CD4-positive, alpha-beta T cell treated with Interleukin-2 at 100 ng/mL for 4 hours (primary cell): ENCODE measurements at regions not wholly inside any gene's neighbourhood (a gene's known extent, or its start where the extent isn't known, plus 50 kb on each side); places are given as distances from the start of the nearest gene placed in this dataset.

Experiments
- DNase-seq: peaks from one replicate; pipeline ENCODE4 v3.0.0-alpha.2; 2020; ENCODE audit warnings: low spot score

DNA sequence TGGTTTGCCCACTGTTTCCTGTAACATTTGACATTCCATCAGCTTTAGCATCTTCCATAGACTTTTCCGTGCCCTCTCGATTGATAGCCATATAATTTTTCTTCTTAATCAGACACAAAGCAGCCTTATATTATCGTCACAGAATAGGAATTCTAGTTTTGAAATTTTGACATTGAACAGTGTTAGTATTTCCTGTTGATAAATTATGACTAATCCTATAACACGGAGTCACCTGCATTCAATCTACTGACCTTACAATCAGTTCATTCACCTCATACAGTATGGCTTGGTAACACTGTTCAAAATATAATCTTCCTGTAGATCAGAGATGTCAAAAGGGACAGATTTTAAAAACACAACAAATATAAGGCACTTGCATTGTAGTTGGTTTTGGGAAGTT is 423.7 kb downstream of the C3orf38 start:
- DNase-seq, result no peak

GRCh38 chr3:88574146-88574545 is 424.4 kb downstream of the C3orf38 start:
- no peak for DNase-seq

- no peak for DNase-seq
Observed at GRCh38 chr3:88584451-88584850, 434.7 kb downstream of the C3orf38 start.

DNA sequence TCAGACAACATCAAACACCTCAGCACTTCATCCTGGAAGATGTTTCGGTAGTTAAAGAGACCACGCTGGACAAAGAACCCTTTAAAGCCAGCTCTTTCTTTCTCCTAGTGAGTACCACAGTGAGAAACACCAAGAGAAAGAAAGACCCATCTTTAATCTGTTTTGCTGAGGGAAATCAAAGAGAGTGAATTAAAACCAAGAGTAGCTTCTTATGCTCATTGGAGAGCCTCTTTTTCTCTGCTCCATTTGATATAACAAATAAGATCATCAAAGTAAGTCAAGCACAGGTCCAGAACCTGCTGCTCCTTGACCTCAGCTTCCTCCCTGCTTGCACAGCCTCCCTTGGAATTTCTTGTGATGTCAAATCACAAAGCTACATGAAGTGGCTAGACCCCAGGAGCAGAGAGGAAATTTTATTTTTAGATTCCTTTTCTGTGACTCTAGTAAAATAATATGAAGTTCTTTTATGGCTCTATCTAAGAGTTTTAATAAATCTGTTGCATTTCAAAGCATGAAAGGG is 436.4 kb downstream of the C3orf38 start:
- DNase-seq, result no peak

GRCh38 chr3:88589138-88589537 is 439.4 kb downstream of the C3orf38 start:
- DNase-seq, result no peak

DNA sequence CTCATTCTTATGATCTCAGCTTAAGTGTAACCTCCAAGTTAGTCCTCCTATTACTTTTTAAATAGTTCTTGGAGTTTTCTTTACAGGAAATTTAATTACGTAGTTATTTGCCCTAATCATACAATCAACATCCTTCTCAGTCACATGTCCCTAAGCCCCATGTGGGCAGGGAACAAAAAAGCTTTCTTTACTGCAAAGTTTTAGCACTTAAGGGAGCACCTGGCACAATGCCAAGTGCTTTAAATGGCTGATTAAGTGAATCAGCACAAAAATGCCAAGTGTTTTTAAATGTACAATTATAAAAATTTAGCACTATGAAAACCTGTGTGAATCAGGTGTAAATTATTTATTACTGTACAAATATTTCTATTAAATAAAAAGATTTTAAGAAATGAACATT is 445.3 kb downstream of the C3orf38 start:
- DNase-seq, result no peak

- DNase-seq, result no peak
Observed at GRCh38 chr3:88596451-88596850, 446.7 kb downstream of the C3orf38 start.

GRCh38 chr3:88610820-88611219 is 461.1 kb downstream of the C3orf38 start:
- no peak for DNase-seq

- DNase-seq, result no peak
Observed at GRCh38 chr3:88611826-88612326, 462.1 kb downstream of the C3orf38 start.

GRCh38 chr3:88616413-88616812 is 466.7 kb downstream of the C3orf38 start:
- no peak for DNase-seq

- DNase-seq, result no peak
Observed at GRCh38 chr3:88617283-88617682, 467.5 kb downstream of the C3orf38 start.

DNA sequence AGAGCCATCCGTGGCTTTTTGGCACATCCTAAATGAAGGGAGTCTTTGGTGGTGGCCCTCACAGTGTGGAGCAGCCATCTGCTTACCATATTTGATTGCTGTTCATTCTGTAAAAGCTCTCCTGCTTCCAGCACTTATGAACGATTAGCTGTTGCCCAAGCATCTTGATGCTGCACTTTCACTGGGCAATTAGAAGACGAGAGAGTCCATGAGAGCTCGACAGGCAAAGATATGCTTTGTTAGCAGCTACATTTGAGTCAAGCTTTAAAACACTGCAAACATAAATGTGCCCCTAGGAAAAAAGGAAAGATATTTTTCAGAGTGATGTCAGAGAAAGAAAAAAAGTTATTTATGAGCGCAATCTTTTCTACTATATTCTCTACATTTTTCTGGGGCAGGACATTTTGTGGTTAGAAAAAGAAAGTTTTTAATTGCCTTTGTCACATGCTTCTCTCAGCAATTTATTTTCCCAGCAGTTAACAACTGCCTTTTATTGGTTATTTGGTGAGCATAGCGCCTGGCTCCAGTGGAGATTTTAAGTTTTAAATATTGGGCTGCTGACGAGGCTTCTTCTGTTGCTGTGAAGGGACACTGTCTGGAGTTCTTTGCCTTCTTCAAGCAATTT is 468.4 kb downstream of the C3orf38 start:
- no peak for DNase-seq

DNA sequence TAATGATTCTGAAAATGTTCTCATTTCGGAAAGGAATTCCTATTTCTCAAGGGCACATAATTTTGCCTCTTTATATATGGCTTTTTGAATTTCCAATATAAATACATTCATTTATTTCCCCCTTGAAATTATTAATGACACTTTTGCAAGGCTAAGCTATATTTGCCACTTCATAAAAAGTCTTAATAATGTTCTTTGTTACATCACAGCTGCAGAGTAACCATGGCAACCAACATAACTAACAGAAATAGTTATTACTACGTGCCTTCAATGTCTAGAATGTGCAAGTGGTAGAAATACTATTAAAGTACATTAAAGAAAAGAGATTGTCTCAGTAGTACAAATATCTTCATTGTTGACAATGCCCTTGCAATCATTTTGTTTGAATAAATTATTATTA is 471.8 kb downstream of the C3orf38 start:
- DNase-seq, result no peak

- no peak for DNase-seq
Observed at GRCh38 chr3:88623709-88624108, 473.9 kb downstream of the C3orf38 start.

- no peak for DNase-seq
Observed at GRCh38 chr3:88626456-88627120, 476.8 kb downstream of the C3orf38 start.

DNA sequence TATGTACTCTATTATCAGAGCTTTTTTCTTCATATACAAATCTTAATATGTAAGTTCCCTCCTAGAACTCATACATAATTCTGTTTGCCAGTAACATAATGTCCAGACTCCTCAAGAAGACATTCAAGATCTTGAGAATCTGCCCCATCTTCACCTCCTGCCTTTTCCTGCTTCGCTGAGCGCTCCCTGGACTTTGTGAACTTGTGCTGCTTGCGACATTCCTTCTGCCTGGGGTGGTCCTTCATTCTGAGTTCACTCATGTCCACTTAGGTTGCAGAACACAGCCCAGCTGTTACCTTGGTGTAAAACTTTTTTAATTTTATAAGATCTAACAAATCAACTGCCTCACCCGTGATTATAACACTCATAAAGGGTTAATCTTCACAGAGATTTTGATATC is 478.5 kb upstream of the EPHA3 start:
- no peak for DNase-seq

- DNase-seq, result no peak
Observed at GRCh38 chr3:88632226-88632625, 475.2 kb upstream of the EPHA3 start.

- no peak for DNase-seq
Observed at GRCh38 chr3:88640581-88640980, 466.8 kb upstream of the EPHA3 start.

- DNase-seq, result no peak
Observed at GRCh38 chr3:88641033-88641604, 466.3 kb upstream of the EPHA3 start.

DNA sequence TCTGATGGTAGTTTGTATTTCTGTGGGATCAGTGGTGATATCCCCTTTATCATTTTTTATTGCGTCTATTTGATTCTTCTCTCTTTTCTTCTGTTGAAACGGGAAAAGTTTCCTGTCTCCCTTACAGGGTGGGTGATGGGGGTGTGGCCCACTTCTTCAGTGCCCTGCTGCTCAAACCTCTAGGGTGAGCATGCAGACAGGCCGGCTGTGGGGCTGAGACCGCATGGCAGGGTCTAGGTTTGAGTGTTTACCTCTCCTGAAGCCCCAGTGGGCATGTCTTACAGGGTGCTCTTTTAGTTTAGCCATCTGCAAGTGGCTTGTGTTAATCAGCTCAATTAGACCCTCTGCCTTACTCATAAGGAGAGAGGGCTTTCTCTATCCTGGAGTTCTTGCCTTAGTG is 450.0 kb upstream of the EPHA3 start:
- DNase-seq, result no peak

DNA sequence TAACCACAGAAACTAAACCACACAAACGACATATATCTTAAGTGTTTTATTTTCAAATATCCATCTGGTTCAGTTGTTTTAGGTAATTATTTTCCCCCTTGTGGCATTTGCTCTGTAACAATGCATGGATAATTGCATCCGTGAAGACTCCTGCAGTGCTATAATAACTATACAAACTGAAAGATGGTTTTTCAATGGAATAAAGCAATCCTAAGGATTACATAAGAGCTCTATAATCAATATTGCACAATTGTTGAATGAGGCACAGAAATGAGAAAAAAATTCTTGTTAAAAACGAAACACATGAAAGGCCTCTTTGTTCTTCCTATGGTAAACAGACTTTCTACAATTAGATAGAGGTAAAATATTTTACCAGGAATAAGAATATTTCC is 446.0 kb upstream of the EPHA3 start:
- DNase-seq, result no peak

DNA sequence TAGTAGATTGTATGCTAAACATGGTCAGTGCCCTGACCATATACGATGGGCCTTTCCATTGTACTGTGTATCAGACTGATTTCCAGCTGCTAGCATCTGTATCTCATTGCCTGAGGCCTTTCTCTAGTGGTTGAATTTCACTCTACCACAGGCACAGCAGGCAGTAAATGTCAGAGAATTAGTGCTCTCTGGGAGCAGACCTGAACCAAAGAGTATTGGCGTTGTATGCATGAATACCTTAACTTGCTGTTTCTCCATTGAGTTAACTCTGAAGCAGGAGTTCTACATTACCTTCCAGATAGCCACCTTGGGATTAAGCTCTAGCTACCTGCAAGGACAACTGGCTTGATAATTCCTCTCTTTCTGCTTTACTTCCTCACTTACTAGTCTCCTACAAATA is 439.2 kb upstream of the EPHA3 start:
- DNase-seq, result no peak

DNA sequence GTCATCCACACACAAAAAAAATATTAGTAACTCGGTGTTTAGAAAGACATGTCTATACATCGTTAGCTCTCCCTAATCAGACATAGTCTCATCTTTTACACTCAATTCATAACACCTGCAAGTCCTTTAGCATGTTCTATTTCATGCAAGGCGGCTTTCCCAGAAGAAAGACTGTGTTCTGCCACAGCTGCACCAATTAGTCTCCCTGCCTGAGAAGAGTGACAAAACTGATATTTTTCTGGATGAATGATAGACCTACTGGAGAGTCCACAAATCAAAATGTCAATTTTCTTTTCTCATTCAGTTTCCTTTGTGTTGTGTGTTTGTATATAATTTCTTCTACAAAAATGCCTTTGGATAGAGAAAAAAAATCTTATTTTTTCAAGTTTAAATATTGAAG is 435.8 kb upstream of the EPHA3 start:
- no peak for DNase-seq
